H9 (cell line): ENCODE measurements at regions not wholly inside any gene's neighbourhood (a gene's known extent, or its start where the extent isn't known, plus 50 kb on each side); places are given as distances from the start of the nearest gene placed in this dataset.

Source experiments
- DNase-seq: peaks from one replicate; pipeline ENCODE4 v3.0.0-alpha.2; 2017
- H2AFZ ChIP-seq: one replicate; pipeline ENCODE4 v1.6.1; 2013; ENCODE audit warnings: mild to moderate bottlenecking, low read length, control low read depth, moderate library complexity
- H2AK5ac ChIP-seq: 2 replicates; pipeline ENCODE4 v1.6.1; 2013; ENCODE audit warnings: low read length, control low read depth, mixed read lengths; ENCODE audit not compliant: insufficient read length
- H2BK120ac ChIP-seq: one replicate; pipeline ENCODE4 v1.6.1; 2013; ENCODE audit warnings: low read depth, mild to moderate bottlenecking, low read length, control low read depth, inconsistent platforms; ENCODE audit not compliant: poor library complexity, severe bottlenecking
- H2BK12ac ChIP-seq: 2 replicates; pipeline ENCODE4 v1.6.1; 2013; ENCODE audit warnings: low read length, control low read depth, mixed read lengths, low read depth; ENCODE audit not compliant: insufficient read length
- H2BK15ac ChIP-seq: 2 replicates; pipeline ENCODE4 v1.6.1; 2013; ENCODE audit warnings: low read depth, low read length, control low read depth
- H2BK20ac ChIP-seq: one replicate; pipeline ENCODE4 v1.6.1; 2013; ENCODE audit warnings: low read depth, mild to moderate bottlenecking, low read length, control low read depth, inconsistent platforms; ENCODE audit not compliant: poor library complexity, severe bottlenecking
- H2BK5ac ChIP-seq: 2 replicates; pipeline ENCODE4 v1.6.1; 2013; ENCODE audit warnings: low read length, control low read depth, mixed read lengths; ENCODE audit not compliant: insufficient read length
- H3K14ac ChIP-seq: 2 replicates; pipeline ENCODE4 v1.6.1; 2013; ENCODE audit warnings: low read length, control low read depth; ENCODE audit not compliant: insufficient read depth
- H3K18ac ChIP-seq: 2 replicates; pipeline ENCODE4 v1.6.1; 2013; ENCODE audit warnings: low read depth, mild to moderate bottlenecking, mixed read lengths, low read length, control low read depth; ENCODE audit not compliant: insufficient read length
- H3K23ac ChIP-seq: 2 replicates; pipeline ENCODE4 v1.6.1; 2013; ENCODE audit warnings: low read length, control low read depth, mixed read lengths, low read depth; ENCODE audit not compliant: insufficient read length
- H3K23me2 ChIP-seq: 2 replicates; pipeline ENCODE4 v1.6.1; 2013; ENCODE audit warnings: low read depth, mild to moderate bottlenecking, mixed read lengths, low read length, control low read depth; ENCODE audit not compliant: insufficient read length, poor library complexity, severe bottlenecking
- H3K27ac ChIP-seq: 2 replicates; pipeline ENCODE4 v1.5.1; 2013; ENCODE audit warnings: low read length, control low read depth, mixed read lengths, low read depth; ENCODE audit not compliant: insufficient read length
- H3K27me3 ChIP-seq: 2 replicates; pipeline ENCODE4 v1.6.1; 2013; ENCODE audit warnings: low read length, control low read depth, inconsistent platforms; ENCODE audit not compliant: insufficient read depth
- H3K4ac ChIP-seq: 2 replicates; pipeline ENCODE4 v1.6.1; 2013; ENCODE audit warnings: low read depth, mild to moderate bottlenecking, control low read depth, inconsistent platforms, low read length, moderate library complexity
- H3K4me1 ChIP-seq: 2 replicates; pipeline ENCODE4 v1.6.1; 2013; ENCODE audit warnings: low read length, control low read depth, inconsistent platforms; ENCODE audit not compliant: insufficient read depth
- H3K4me2 ChIP-seq: 2 replicates; pipeline ENCODE4 v1.6.1; 2013; ENCODE audit warnings: low read length, control low read depth, mixed read lengths; ENCODE audit not compliant: insufficient read length, insufficient read depth
- H3K56ac ChIP-seq: 2 replicates; pipeline ENCODE4 v1.6.1; 2013; ENCODE audit warnings: low read depth, mild to moderate bottlenecking, mixed read lengths, low read length, control low read depth; ENCODE audit not compliant: insufficient read length
- H3K79me1 ChIP-seq: 2 replicates; pipeline ENCODE4 v1.6.1; 2013; ENCODE audit warnings: low read depth, mild to moderate bottlenecking, moderate library complexity, low read length, control low read depth, inconsistent platforms; ENCODE audit not compliant: insufficient read depth, poor library complexity, severe bottlenecking
- H3K79me2 ChIP-seq: 2 replicates; pipeline ENCODE4 v1.6.1; 2013; ENCODE audit warnings: low read length, control low read depth, inconsistent platforms; ENCODE audit not compliant: insufficient read depth
- H3K9ac ChIP-seq: 2 replicates; pipeline ENCODE4 v1.6.1; 2013; ENCODE audit warnings: low read length, control low read depth, mixed read lengths; ENCODE audit not compliant: insufficient read length; ENCODE audit errors: extremely low read depth
- H3K9me3 ChIP-seq: one replicate; pipeline ENCODE4 v1.6.1; 2013; ENCODE audit warnings: low read depth, low read length, inconsistent platforms; ENCODE audit not compliant: control insufficient read depth
- H3T11ph ChIP-seq: one replicate; pipeline ENCODE4 v1.6.1; 2013; ENCODE audit warnings: mild to moderate bottlenecking, low read length, control low read depth, inconsistent platforms
- H4K20me1 ChIP-seq: one replicate; pipeline ENCODE4 v1.6.1; 2013; ENCODE audit not compliant: control insufficient read depth, insufficient read length, insufficient read depth
- H4K5ac ChIP-seq: 2 replicates; pipeline ENCODE4 v1.6.1; 2013; ENCODE audit warnings: low read depth, mild to moderate bottlenecking, mixed read lengths, low read length, control low read depth; ENCODE audit not compliant: insufficient read length
- H4K8ac ChIP-seq: replicated peaks from 2 replicates; pipeline ENCODE4 v1.6.1; 2013; ENCODE audit warnings: low read length, control low read depth, mixed read lengths, low read depth; ENCODE audit not compliant: insufficient read length
- H4K91ac ChIP-seq: 2 replicates; pipeline ENCODE4 v1.6.1; 2013; ENCODE audit warnings: low read depth, mild to moderate bottlenecking, moderate library complexity, mixed read lengths, low read length, control low read depth; ENCODE audit not compliant: insufficient read length
- H3K27ac Mint-ChIP-seq, 3 experiments: 2 replicates in 2 of 3; 3 replicates in 1 of 3; pipeline ENCODE4 v1.8.0; 2020 to 2021; ENCODE audit warnings: mixed read lengths in 3 of 3, mild to moderate bottlenecking in 1 of 3, moderate library complexity in 1 of 3
- H3K27me3 Mint-ChIP-seq: 2 replicates; pipeline ENCODE4 v1.8.0; 2021; ENCODE audit warnings: low read depth, mild to moderate bottlenecking, moderate library complexity, mixed read lengths
- H3K36me3 Mint-ChIP-seq, 3 experiments: 2 replicates in 2 of 3; 3 replicates in 1 of 3; pipeline ENCODE4 v1.8.0; 2020 to 2021; ENCODE audit warnings: low read depth in 3 of 3, mixed read lengths in 3 of 3; ENCODE audit not compliant: insufficient read depth in 1 of 3
- H3K4me1 Mint-ChIP-seq, 2 experiments: 2 replicates each; pipeline ENCODE4 v1.8.0; 2020; ENCODE audit warnings: mixed read lengths in 2 of 2
- H3K4me3 Mint-ChIP-seq, 2 experiments: 2 replicates in 1 of 2; 3 replicates in 1 of 2; pipeline ENCODE4 v1.8.0; 2020 to 2021; ENCODE audit warnings: mild to moderate bottlenecking in 2 of 2, mixed read lengths in 2 of 2, moderate library complexity in 1 of 2
- H3K9me3 Mint-ChIP-seq, 2 experiments: 2 replicates in 1 of 2; 3 replicates in 1 of 2; pipeline ENCODE4 v1.8.0; 2020; ENCODE audit warnings: mild to moderate bottlenecking in 2 of 2, mixed read lengths in 2 of 2, moderate library complexity in 1 of 2
- CTCF ChIP-seq: fragments of 200-600 bp; sonication (generic); conservative IDR thresholded peaks from 3 replicates; pipeline ENCODE4 v1.8.0; 2021; ENCODE audit warnings: antibody characterized with exemption, mild to moderate bottlenecking
- WGBS: extraction: QIAGEN DNeasy Blood & Tissue Kit; methylation state at CpG from one replicate; pipeline ENCODE4 v1.1.7; 2013; ENCODE audit warnings: missing lambda C conversion rate, low lambda C conversion rate, mixed read lengths; ENCODE audit not compliant: insufficient read length; ENCODE audit errors: extremely low coverage; 5-methylcytosine and 5-hydroxymethylcytosine counted together

GRCh38 chr3:3305841-3306240 lies 126.3 kb upstream of the CRBN start:
- no peak overlapping the region for H2BK12ac ChIP-seq
- no peaks in the 10 kb centered on the region for H3K79me2 ChIP-seq
- H4K20me1 ChIP-seq: no peaks in the 10 kb centered on the region
- Mint-ChIP-seq H3K4me3 (no peak overlapping the region), H3K4me1 (no peaks in the 10 kb centered on the region; a peak in 1 of 4 replicates), H3K27ac (no peak overlapping the region), H3K9me3 (no peaks in the 10 kb centered on the region; a peak in 1 of 5 replicates), H3K36me3 (no peaks in the 10 kb centered on the region), H3K27me3 (no peaks in the 10 kb centered on the region)
- no peak overlapping the region for H3K27ac ChIP-seq
- H2BK5ac ChIP-seq: no peak overlapping the region
- H3T11ph ChIP-seq: no peak overlapping the region
- H2AK5ac ChIP-seq: no peak overlapping the region
- H4K91ac ChIP-seq: no peak overlapping the region
- H3K18ac ChIP-seq: no peak overlapping the region
- no peak for TF ChIP-seq CTCF
- no peaks in the 10 kb centered on the region for H3K27me3 ChIP-seq
- H2BK120ac ChIP-seq: no peak overlapping the region
- H4K8ac ChIP-seq: no peak overlapping the region
- H4K5ac ChIP-seq: no peak overlapping the region
- no peak overlapping the region for H3K23ac ChIP-seq
- no peak overlapping the region for H2BK20ac ChIP-seq
- H3K56ac ChIP-seq: no peak overlapping the region
- H3K4me2 ChIP-seq: no peak overlapping the region
- H3K23me2 ChIP-seq: no peaks in the 10 kb centered on the region
- no peaks in the 10 kb centered on the region for H3K4me1 ChIP-seq
- no peak overlapping the region for H3K4ac ChIP-seq
- no CpG with 5 or more reads among the region's 1 CpG for WGBS
- H2AFZ ChIP-seq: no peak overlapping the region
- H3K9ac ChIP-seq: no peak overlapping the region
- H2BK15ac ChIP-seq: no peak overlapping the region
- no peak overlapping the region for H3K14ac ChIP-seq
- no peaks in the 10 kb centered on the region for H3K9me3 ChIP-seq
- no peaks in the 10 kb centered on the region for H3K79me1 ChIP-seq
- no peak for DNase-seq
